H1 (cell line): ENCODE measurements at regions not wholly inside any gene's neighbourhood (a gene's known extent, or its start where the extent isn't known, plus 50 kb on each side); places are given as distances from the start of the nearest gene placed in this dataset.

Source experiments
- ATF3 ChIP-seq: IDR thresholded peaks from 2 replicates; pipeline ENCODE4 v1.6.1; 2011; ENCODE audit warnings: low read depth, mild to moderate bottlenecking, low read length; ENCODE audit not compliant: insufficient read depth
- BRCA1 ChIP-seq: IDR thresholded peaks from 2 replicates; pipeline ENCODE4 v1.6.1; 2012; ENCODE audit warnings: low read depth, low read length, improper control_type of control experiment
- CTCF ChIP-seq, 3 experiments: IDR thresholded peaks; 1 replicate in 2 of 3; 2 replicates in 1 of 3; pipeline versions ENCODE4 v1.5.1 to v1.6.1; 2011; ENCODE audit warnings: low read length in 3 of 3, mild to moderate bottlenecking in 3 of 3, inconsistent platforms in 2 of 3, low read depth in 1 of 3, moderate library complexity in 1 of 3; ENCODE audit not compliant: insufficient read depth in 1 of 3; ENCODE audit errors: control extremely low read depth in 1 of 3
- EP300 ChIP-seq, 2 experiments: IDR thresholded peaks; 1 replicate in 1 of 2; 2 replicates in 1 of 2; pipeline ENCODE4 v1.6.1; 2011 to 2012; ENCODE audit warnings: low read depth in 2 of 2, low read length in 2 of 2, mild to moderate bottlenecking in 2 of 2, borderline replicate concordance in 1 of 2, inconsistent platforms in 1 of 2, moderate library complexity in 1 of 2
- EZH2 ChIP-seq: fragments of 200-600 bp; sonication (generic); IDR thresholded peaks from 2 replicates; pipeline ENCODE4 v1.7.1; 2012; ENCODE audit warnings: low read depth, mild to moderate bottlenecking, moderate library complexity, low read length, inconsistent platforms; ENCODE audit not compliant: severe bottlenecking
- POLR2A ChIP-seq, 2 experiments: IDR thresholded peaks; 1 replicate in 1 of 2; 2 replicates in 1 of 2; pipeline ENCODE4 v1.6.1; 2011; ENCODE audit warnings: low read depth in 2 of 2, low read length in 2 of 2, mild to moderate bottlenecking in 2 of 2; ENCODE audit errors: control extremely low read depth in 1 of 2

DNA sequence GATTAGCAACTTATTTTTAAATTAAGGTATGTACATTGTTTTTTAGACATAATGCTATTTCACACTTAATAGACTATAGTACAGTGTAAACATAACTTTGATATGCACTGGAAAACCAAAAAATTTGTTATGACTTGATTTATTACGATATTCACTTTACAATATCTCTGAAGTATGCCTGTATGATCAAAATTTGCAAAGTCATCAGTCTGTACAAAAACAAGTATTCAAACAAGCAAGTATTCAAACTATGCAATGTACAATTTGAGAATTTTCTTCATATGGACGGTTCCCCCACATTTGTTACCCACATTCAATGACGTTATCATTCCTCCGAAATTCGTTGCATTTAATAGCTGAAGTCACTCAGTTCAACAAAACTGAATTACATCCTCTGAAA, 147.9 kb downstream of the AVL9 start:
- TF ChIP-seq CTCF (IDR thresholded peaks at IDR 0.05; ENCODE audit: control extremely low read depth in 1 of 3, insufficient read depth in 1 of 3, low read depth in 1 of 3, low read length in 3 of 3) (no peak), EZH2 (no peak), BRCA1 (no peak), POLR2A (IDR thresholded peaks at IDR 0.05; ENCODE audit: control extremely low read depth in 1 of 2, low read depth in 2 of 2, low read length in 2 of 2) (no peak), ATF3 (no peak), EP300 (IDR thresholded peaks at IDR 0.05; ENCODE audit: borderline replicate concordance in 1 of 2, low read depth in 2 of 2, low read length in 2 of 2) (no peak)
